Memory B cell (primary cell): ENCODE measurements at regions not wholly inside any gene's neighbourhood (a gene's known extent, or its start where the extent isn't known, plus 50 kb on each side); places are given as distances from the start of the nearest gene placed in this dataset.

Experiments used
- ATAC-seq: fragments of 150-1000 bp; cut with Tn5 transposase; 2 replicates; pipeline ENCODE4 v1.10.0; 2021; ENCODE audit warnings: low read depth, mild to moderate bottlenecking, moderate library complexity
- DNase-seq, 2 donors: peaks; one replicate each; pipeline ENCODE4 v3.0.0; 2022; ENCODE audit warnings: low spot score in 2 of 2
- H3K27ac Mint-ChIP-seq: one replicate; pipeline ENCODE4 v1.8.0; 2022; ENCODE audit warnings: mild to moderate bottlenecking, moderate library complexity, mixed read lengths
- H3K27me3 Mint-ChIP-seq: one replicate; pipeline ENCODE4 v1.8.0; 2022; ENCODE audit warnings: mixed read lengths
- H3K36me3 Mint-ChIP-seq: one replicate; pipeline ENCODE4 v1.8.0; 2022; ENCODE audit warnings: mild to moderate bottlenecking, mixed read lengths
- H3K4me1 Mint-ChIP-seq: one replicate; pipeline ENCODE4 v1.8.0; 2022; ENCODE audit warnings: mixed read lengths
- H3K4me3 Mint-ChIP-seq: one replicate; pipeline ENCODE4 v1.8.0; 2022; ENCODE audit warnings: mild to moderate bottlenecking, moderate library complexity, mixed read lengths
- H3K9me3 Mint-ChIP-seq: one replicate; pipeline ENCODE4 v1.8.0; 2022; ENCODE audit warnings: mixed read lengths

DNA sequence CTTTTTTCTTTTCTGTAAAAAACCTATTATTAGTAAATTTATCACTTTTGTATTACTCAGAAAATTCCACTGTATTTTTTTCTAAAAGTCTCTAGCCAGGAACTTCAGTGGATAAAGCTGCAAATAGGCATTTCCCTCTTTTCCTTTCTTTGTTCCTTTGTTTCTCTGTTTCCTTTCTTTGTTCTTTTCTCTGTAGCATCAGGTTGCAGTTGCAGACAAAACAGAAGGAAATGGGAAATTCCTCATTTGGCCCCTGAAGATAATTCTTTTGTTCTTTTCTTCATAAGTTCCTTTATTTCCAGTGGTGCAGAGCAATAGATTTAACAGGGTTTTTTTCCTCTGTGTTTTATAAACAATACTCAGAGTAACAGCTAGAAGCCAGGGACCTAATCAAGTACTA lies 416.5 kb downstream of the TBL1XR1 start:
- Mint-ChIP-seq H3K27ac (no peak overlapping the region), H3K9me3 (no peaks in the 10 kb centered on the region), H3K4me1 (no peaks in the 10 kb centered on the region), H3K36me3 (no peaks in the 10 kb centered on the region), H3K4me3 (no peak overlapping the region), H3K27me3 (peaks cover 2% of the 10 kb centered on the region)
- DNase-seq (no peak), ATAC-seq (no peak)

DNA sequence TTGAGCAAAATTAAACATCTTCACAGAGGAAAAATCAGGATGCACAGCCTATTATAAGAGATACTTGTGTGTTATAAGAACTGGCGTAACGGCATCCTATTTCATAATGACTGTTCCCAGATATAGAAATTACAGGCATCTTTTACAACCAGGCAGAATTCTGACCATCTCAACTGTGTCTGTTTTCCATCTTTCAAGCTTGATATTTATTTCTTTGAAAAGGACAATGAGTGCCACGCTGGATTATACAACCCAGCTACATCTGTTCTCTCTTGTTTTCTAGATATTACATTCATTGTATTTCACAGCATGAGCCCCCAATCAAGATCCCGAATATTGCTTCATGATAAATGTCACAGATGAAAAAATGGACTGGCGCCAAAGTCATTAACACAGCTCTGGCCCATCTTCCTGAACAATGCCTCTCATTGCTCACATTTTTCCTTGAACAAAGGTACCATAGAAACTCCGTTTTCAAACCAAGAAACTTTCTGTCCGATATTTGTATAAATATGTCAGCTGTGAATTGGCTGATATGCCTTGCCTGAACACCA lies 420.6 kb downstream of the TBL1XR1 start:
- Mint-ChIP-seq H3K27me3 (no peaks in the 10 kb centered on the region), H3K9me3 (peaks cover 10% of the 10 kb centered on the region), H3K4me1 (no peaks in the 10 kb centered on the region), H3K27ac (no peak overlapping the region), H3K4me3 (no peak overlapping the region), H3K36me3 (no peaks in the 10 kb centered on the region)
- DNase-seq (no peak), ATAC-seq (no peak)

DNA sequence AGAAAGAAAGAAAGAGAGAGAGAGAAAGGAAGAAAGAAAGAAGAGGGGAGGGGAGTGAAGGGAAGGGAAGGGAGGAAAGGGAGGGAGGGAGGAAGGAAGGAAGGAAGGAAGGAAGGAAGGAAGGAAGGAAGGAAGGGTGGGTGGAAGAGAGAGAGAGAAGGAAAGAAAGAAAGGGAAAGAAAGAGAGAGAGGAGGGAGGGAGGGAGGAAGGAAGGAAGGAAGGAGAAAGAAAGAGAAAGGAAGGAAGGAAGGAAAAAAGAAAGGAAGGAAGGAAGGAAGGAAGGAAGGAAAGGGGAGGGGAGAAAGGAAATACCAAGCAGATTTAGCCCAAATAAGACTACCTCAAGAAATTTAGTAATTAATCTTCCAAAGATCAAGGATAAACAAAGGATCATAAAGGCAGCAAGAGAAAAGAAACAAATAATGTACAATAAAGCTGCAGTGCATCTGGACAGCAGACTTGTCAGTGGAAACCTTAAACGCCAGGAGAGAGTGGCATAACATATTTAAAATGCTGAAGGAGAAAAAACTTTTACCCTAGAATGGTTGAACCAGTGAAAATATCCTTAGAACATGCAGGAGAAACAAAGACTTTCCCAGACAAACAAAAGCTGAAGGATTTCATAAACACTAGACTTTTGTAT lies 427.6 kb downstream of the TBL1XR1 start:
- Mint-ChIP-seq H3K9me3 (peaks cover 17% of the 10 kb centered on the region), H3K27me3 (no peaks in the 10 kb centered on the region)
- no peak for ATAC-seq

DNA sequence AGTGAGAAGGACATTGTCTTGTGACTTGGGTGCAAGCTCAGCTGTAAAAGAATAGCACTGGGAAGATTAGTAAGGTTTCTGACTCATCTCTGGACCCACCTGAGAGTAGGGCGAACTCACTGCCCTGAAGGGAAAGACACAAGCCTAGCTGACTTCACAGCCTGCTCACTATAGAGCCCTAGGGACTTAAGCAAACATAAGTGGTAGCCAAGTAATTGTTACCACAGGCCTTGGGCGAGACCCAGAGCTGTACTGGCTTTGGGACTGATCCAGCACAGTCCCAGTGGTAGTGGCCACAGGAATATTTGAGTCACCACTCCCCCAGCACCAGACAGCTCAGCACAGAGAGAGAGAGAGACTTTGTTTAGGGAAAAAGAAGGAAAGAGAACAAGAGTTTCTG lies 429.9 kb downstream of the TBL1XR1 start:
- H3K4me3 Mint-ChIP-seq = no peak overlapping the region
- no peaks in the 10 kb centered on the region for H3K27me3 Mint-ChIP-seq
- peaks cover 10% of the 10 kb centered on the region for H3K9me3 Mint-ChIP-seq
- DNase-seq (no peak), ATAC-seq (no peak)
- H3K4me1 Mint-ChIP-seq = peaks cover 2% of the 10 kb centered on the region
- no peak overlapping the region for H3K27ac Mint-ChIP-seq
- no peaks in the 10 kb centered on the region for H3K36me3 Mint-ChIP-seq

More for the DNA sequence above, 427.6 kb downstream of the TBL1XR1 start:
- Mint-ChIP-seq H3K4me1 (peaks cover 2% of the 10 kb centered on the region), H3K4me3 (no peak overlapping the region), H3K27ac (no peak overlapping the region), H3K36me3 (no peaks in the 10 kb centered on the region)
- no peak for DNase-seq

DNA sequence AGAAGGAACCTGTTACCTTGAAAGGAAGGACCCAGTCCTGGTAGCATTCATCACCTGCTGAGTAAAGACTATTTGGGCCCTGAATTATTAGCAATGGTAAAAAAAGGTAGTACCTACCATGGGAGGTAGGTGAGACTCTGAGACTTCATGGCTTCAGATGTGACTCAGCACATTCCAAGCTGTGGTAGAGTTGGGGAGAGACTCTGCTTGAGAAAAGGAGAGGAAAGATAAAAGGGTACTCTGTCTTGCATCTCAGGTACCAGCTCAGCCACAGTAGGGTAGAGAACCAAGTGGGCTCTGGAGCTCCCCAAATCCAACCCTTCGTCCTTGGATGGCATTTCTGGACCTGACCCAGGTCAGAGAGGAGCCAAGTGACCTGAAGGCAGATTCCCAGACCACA lies 430.4 kb downstream of the TBL1XR1 start:
- no peak overlapping the region for H3K27ac Mint-ChIP-seq
- H3K36me3 Mint-ChIP-seq = no peaks in the 10 kb centered on the region
- peaks cover 2% of the 10 kb centered on the region for H3K4me1 Mint-ChIP-seq
- peaks cover 10% of the 10 kb centered on the region for H3K9me3 Mint-ChIP-seq
- no peak for DNase-seq
- H3K27me3 Mint-ChIP-seq = no peaks in the 10 kb centered on the region
- no peak overlapping the region for H3K4me3 Mint-ChIP-seq
- ATAC-seq = no peak

DNA sequence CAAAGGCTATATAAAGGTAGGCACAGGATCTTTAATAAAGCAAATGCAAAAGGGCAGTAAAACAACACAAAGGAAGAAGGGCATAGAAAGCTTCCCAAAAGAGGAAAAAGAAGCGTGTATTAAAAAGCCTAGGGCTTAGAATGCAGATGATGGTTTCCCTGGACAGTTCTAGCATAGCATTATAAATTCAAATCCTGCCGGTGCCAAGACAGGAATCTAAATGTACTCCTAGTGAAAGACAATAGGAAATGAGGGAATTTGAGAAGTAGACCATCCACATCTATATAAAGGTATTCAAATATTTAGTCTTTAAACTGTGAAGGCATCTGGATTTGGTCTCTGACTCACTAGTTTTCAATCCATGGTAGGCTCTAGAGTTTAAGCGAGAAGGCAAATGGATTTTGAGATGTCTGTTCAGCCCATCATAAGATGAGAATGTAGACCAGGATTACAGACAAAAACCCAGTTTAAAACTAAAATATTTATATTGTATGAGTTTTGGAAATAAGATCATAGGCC lies 431.8 kb downstream of the TBL1XR1 start:
- Mint-ChIP-seq H3K9me3 (peaks cover 10% of the 10 kb centered on the region), H3K4me1 (peaks cover 2% of the 10 kb centered on the region), H3K4me3 (no peak overlapping the region), H3K27me3 (no peaks in the 10 kb centered on the region), H3K27ac (no peak overlapping the region), H3K36me3 (no peaks in the 10 kb centered on the region)
- ATAC-seq (no peak), DNase-seq (no peak)

DNA sequence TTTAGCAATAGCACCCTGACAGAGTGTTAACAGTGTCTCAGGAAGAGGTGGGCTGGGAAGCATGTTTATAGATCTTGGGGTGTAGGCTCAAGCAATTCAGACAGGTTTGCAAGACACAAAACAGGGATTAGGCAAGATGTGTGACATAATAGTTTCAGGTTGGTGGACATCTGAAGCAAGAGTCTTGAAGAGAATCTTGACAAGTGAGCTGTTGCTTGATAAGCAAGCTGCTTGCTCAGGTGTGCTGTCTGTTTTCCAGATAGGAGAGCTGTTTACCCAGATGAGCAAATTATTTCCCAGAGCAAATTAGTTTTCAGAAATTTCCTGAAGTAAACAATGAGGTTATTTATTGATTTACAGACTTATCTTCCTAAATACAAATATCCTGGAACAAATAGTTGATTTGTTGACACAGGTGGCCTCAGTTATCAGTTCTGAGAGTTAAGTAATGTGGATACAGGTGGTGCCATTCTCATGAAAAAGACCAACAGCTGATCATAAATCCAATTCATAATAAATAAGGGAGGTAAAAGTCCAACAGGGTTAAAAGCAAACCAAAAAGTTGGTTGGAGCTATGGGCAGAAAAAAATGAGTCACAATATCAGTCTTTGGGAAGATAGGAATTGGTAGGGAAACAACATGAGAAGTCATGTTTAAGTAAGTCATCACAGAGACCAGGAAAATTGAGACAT lies 437.3 kb downstream of the TBL1XR1 start:
- H3K36me3 Mint-ChIP-seq = no peaks in the 10 kb centered on the region
- H3K4me3 Mint-ChIP-seq = no peak overlapping the region
- H3K27ac Mint-ChIP-seq = no peak overlapping the region
- no peaks in the 10 kb centered on the region for H3K4me1 Mint-ChIP-seq
- DNase-seq (no peak), ATAC-seq (no peak)
- H3K27me3 Mint-ChIP-seq = peaks cover 2% of the 10 kb centered on the region
- H3K9me3 Mint-ChIP-seq = peaks cover 1% of the 10 kb centered on the region

DNA sequence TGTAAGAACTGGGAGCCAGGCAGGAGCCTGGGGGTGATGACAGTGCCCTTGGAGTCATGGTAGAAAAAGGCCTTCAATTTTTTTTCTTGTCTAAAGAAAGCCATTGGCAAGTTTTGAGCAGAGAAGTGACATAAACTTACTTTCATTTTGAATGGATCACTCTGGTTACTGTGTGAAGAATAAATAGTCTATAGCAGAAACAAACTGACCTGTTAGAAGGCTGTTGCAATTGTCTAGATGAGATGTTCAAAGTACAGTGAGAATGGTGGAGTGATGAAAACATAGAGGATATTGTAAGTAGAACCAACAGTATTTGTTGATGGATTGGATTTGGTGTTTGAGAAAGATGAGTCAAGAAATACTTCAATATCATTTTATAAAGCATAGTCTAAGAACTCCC lies 439.9 kb downstream of the TBL1XR1 start:
- no peaks in the 10 kb centered on the region for H3K9me3 Mint-ChIP-seq
- DNase-seq (no peak), ATAC-seq (no peak)
- no peaks in the 10 kb centered on the region for H3K36me3 Mint-ChIP-seq
- H3K4me1 Mint-ChIP-seq = no peaks in the 10 kb centered on the region
- no peak overlapping the region for H3K27ac Mint-ChIP-seq
- peaks cover 2% of the 10 kb centered on the region for H3K27me3 Mint-ChIP-seq
- no peak overlapping the region for H3K4me3 Mint-ChIP-seq

DNA sequence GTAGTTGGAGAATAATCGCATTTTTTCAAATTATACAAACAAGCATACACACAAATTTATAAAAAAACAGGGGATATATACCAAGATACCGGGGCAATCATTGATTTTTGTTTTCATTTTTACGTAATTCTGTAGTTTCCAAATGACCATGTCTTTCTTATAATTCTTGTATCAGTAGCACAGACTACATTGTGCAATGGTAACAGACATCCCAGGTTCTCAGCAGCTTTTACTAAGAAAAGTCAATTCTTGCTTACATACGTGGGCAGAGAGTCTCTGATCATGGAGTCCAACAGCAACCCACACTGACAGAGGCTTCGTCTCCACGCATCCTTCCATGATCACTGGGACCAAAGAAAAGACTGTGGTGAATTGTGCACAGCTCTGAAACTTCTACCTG lies 441.3 kb downstream of the TBL1XR1 start:
- Mint-ChIP-seq H3K9me3 (peaks cover 6% of the 10 kb centered on the region), H3K36me3 (peaks cover 2% of the 10 kb centered on the region), H3K27ac (no peak overlapping the region), H3K4me3 (no peak overlapping the region), H3K27me3 (peaks cover 2% of the 10 kb centered on the region), H3K4me1 (no peaks in the 10 kb centered on the region)
- DNase-seq (no peak), ATAC-seq (no peak)

DNA sequence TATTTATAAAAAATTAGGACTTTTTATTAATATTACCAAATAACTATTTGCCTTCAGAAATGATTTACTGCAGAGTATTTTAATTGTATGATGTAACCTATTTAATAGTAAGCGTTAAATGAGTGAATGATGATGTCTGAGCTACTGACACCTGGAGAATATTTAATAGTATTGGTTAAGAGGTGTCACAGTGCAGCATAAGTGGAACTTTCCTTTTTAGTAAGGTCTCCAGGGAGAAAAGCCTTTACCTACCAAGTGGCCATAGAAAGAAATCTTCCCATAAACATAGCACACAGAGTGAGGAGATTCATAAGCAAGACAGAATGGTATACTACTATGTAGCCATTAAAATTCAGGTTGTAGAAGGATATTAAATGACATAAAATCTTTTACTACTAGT lies 441.7 kb downstream of the TBL1XR1 start:
- ATAC-seq (no peak), DNase-seq (no peak)
- no peak overlapping the region for H3K4me3 Mint-ChIP-seq
- H3K36me3 Mint-ChIP-seq = peaks cover 2% of the 10 kb centered on the region
- peaks cover 2% of the 10 kb centered on the region for H3K27me3 Mint-ChIP-seq
- no peak overlapping the region for H3K27ac Mint-ChIP-seq
- peaks cover 6% of the 10 kb centered on the region for H3K9me3 Mint-ChIP-seq
- H3K4me1 Mint-ChIP-seq = no peaks in the 10 kb centered on the region

DNA sequence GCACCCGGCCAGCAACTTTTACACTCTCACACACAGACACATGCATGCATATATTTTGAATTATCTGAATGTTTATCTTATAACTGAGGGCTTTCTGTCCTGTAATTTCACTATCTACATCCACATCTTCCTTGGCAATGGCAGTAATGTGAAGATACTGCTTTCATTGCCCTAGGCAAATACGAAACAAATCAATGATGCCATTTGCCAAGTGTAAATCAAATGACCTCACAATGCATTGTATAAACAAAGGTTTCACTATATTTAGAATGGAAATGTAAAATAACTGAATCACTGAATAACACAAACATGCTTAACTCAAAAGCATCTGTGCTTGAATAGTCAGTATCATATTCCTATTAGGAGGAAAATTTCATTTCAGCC lies 455.6 kb downstream of the TBL1XR1 start:
- H3K4me1 Mint-ChIP-seq = no peaks in the 10 kb centered on the region
- no peaks in the 10 kb centered on the region for H3K36me3 Mint-ChIP-seq
- no peak overlapping the region for H3K4me3 Mint-ChIP-seq
- H3K9me3 Mint-ChIP-seq = no peaks in the 10 kb centered on the region
- DNase-seq (no peak), ATAC-seq (no peak)
- H3K27me3 Mint-ChIP-seq = no peaks in the 10 kb centered on the region
- H3K27ac Mint-ChIP-seq = no peak overlapping the region

DNA sequence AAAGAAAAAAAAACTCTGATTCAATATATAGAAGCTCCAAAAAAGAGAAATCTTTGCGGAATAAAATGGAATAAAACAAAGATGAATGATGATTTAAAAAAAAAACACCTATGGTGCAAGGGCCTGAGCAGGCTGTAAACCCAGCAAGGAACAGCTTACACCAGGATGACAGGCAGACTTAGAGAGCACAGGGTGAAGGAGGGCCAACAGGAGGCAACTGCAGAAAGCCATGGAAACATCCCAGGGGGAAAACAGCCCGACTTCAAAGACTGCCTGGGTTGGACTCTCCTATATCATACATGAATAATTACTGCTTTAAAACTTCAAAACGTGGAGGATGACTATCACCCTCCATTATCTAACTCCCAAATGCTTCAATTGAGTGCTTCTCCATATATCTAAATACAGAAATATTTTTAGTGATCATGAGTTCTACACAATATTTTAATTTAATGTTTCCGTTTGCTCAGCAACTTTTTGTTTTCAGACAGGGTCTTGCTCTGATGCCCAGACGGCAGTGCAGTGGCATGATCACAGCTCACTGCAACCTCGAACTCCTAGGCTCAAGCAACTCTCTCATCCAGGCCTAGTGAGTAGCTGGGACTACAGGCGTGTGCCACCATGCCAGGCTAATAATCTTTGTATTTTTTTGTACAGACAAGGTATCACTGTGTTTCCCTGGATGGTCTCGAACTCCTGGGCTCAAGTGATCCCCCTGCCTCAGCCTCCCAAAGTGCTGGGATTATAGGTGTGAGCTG lies 456.2 kb downstream of the TBL1XR1 start:
- DNase-seq (no peak), ATAC-seq (no peak)
- Mint-ChIP-seq H3K4me3 (no peak overlapping the region), H3K27ac (no peak overlapping the region), H3K36me3 (no peaks in the 10 kb centered on the region), H3K27me3 (no peaks in the 10 kb centered on the region), H3K4me1 (no peaks in the 10 kb centered on the region), H3K9me3 (no peaks in the 10 kb centered on the region)

DNA sequence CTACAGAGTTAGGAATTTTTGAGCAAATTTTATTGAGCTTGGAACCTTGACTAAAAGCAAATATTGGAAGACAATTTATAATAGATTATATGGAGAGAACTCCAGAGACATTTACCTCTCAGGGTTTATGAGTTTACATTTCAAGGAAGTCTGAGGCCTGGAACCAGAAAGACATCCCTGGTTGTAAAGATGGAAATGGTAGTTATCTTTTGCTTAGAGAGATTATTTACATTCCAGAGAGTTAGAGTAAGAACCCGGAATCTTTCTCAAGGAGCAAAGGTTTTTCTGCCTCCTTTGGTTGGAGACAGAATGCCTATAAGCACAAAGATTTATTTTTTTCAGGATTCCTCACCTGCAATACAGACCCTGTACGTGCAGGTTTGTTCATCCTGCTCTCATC lies 458.1 kb downstream of the TBL1XR1 start:
- Mint-ChIP-seq H3K36me3 (no peaks in the 10 kb centered on the region), H3K9me3 (no peaks in the 10 kb centered on the region), H3K4me1 (no peaks in the 10 kb centered on the region), H3K4me3 (no peak overlapping the region), H3K27ac (no peak overlapping the region), H3K27me3 (no peaks in the 10 kb centered on the region)
- ATAC-seq (no peak), DNase-seq (no peak)

DNA sequence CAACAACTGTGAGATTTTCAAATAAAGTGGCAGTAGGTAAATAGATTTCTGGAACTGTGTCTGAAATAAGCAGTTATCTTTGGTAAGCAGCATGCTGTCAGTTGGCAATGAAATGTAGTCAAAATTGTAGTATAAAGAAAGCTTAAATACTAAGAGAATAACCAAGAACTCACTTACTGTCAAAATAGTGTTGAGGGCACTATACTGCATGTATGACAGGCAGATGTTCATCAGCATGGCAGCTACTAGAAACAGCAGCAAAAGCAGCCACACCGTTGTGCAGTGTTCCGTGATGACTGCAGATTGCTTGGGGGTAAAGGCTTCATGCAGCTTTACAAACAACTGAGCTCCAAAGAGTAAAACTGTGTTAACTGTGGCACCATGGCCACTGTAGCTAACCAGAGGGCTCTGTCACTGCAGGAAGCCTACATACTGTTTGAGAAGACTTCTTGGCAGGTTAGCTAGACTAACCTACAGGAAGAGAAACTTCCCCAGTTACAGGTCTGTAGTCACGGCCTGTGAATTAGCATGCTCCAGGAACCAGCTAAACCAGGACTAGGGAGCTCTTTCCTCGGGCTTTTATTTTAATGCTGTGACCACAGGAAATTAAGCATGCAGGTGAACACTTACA lies 459.7 kb downstream of the TBL1XR1 start:
- no peak overlapping the region for H3K4me3 Mint-ChIP-seq
- no peak for ATAC-seq
- H3K27ac Mint-ChIP-seq = no peak overlapping the region
- no peak for DNase-seq
- H3K36me3 Mint-ChIP-seq = no peaks in the 10 kb centered on the region
- no peaks in the 10 kb centered on the region for H3K27me3 Mint-ChIP-seq
- no peaks in the 10 kb centered on the region for H3K4me1 Mint-ChIP-seq
- peaks cover 1% of the 10 kb centered on the region for H3K9me3 Mint-ChIP-seq
